HG03139 (cell line): ENCODE measurements at regions not wholly inside any gene's neighbourhood (a gene's known extent, or its start where the extent isn't known, plus 50 kb on each side); places are given as distances from the start of the nearest gene placed in this dataset.
"Not testable (repeated sequence)": the region's sequence is repeated elsewhere in the genome, so short reads cannot be mapped to it uniquely, and the experiment has no call there.

Source experiments
- ATAC-seq: cut with Tn5 transposase; IDR thresholded peaks from one replicate; pipeline ENCODE4 v1.9.1; 2021; ENCODE audit not compliant: unreplicated experiment

DNA sequence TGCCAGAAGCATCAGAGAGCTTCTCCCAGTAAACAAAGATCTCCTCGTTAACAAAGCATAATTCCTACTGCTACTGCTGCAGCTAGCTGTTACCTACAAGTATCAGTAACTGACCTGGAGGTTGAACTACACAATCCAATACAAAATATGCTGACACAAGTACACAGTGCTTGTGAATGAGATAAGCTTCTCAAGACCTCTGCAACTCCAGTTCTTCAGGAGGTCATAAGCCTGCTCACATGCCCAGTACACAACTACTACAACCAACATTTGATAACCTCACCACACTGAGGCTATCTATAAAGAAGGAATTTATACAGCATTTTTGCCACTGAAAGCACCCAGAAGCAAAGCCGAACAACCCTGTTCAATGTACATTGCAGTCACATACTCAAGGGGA lies 66.7 kb upstream of the SMARCAD1 start:
- ATAC-seq = no peak

DNA sequence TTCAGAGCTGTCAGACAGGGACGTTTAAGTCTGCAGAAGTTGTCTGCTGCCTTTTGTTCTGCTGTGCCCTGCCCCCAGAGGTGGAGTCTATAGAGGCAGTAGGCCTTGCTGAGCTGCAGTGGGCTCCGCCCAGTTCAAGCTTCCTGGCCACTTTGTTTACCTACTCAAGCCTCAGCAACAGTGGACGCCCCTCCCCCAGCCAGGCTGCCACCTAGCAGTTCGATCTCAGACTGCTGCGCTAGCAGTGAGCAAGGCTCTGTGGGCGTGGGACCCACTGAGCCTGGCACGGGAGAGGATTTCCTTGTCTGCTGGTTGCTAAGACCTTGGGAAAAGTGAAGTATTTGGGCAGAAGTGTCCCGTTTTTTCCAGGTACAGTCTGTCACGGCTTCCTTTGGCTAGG lies 59.6 kb upstream of the SMARCAD1 start:
- not testable (repeated sequence) for ATAC-seq

DNA sequence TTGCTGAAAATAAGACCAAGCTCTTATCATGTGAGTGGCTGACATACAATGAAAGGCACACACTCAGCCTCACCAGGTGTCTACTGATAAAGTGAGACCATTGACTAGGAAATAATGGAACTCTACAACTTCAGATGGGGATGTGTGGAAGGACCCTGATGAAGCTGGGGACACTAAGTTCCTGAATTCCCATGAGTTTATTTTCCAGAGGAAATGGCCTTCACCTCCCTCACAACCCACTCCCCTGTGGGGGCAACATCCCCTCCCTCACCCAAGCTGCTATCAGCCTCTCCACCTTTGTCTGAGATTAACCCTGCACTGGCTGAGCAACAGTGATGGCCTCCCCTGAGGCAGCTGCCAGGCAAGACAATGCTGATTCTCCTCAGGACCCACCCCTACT lies 55.2 kb upstream of the SMARCAD1 start:
- no peak for ATAC-seq

DNA sequence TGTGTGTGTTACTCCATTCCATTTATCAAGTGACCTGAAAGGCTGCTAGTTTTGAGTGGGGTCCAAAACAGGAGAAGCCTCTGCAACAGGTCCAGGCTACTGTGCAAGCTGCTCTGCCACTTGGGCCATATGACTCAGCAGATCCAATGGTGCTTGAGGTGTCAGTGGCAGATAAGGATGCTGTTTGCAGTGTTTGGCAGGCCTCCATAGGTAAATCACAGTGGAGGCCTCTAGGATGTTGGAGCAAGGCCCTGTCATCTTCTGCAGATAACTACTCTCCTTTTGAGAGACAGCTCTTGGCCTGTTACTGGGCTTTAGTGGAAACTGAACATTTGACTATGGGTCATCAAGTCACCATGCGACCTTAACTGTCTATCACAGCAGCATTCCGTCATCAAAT lies 52.3 kb upstream of the SMARCAD1 start:
- not testable (repeated sequence) for ATAC-seq

DNA sequence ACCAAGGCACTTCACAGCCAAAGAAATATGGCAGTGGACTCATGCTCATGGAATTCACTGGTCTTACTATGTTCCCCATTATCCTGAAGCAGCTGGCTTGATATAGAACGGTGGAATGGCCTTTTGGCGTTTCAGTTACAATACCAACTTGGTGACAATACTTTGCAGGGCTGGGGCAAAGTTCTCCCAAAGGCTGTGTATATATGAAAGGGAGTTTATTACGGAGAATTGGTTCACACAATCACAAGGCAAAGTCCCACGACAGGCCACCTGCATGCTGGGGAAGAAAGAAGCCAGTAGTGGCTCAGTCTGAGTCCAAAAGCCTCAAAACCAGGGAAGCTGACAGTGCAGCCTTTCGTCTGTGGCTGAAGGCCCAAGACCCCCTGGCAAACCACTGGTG lies 50.8 kb upstream of the SMARCAD1 start:
- no peak for ATAC-seq
